ELR (cell line): ENCODE measurements at regions not wholly inside any gene's neighbourhood (a gene's known extent, or its start where the extent isn't known, plus 50 kb on each side); places are given as distances from the start of the nearest gene placed in this dataset.

ENCODE experiments used
- DNase-seq: peaks from one replicate; pipeline ENCODE4 v3.0.0-alpha.2; 2015; ENCODE audit warnings: low read depth

DNA sequence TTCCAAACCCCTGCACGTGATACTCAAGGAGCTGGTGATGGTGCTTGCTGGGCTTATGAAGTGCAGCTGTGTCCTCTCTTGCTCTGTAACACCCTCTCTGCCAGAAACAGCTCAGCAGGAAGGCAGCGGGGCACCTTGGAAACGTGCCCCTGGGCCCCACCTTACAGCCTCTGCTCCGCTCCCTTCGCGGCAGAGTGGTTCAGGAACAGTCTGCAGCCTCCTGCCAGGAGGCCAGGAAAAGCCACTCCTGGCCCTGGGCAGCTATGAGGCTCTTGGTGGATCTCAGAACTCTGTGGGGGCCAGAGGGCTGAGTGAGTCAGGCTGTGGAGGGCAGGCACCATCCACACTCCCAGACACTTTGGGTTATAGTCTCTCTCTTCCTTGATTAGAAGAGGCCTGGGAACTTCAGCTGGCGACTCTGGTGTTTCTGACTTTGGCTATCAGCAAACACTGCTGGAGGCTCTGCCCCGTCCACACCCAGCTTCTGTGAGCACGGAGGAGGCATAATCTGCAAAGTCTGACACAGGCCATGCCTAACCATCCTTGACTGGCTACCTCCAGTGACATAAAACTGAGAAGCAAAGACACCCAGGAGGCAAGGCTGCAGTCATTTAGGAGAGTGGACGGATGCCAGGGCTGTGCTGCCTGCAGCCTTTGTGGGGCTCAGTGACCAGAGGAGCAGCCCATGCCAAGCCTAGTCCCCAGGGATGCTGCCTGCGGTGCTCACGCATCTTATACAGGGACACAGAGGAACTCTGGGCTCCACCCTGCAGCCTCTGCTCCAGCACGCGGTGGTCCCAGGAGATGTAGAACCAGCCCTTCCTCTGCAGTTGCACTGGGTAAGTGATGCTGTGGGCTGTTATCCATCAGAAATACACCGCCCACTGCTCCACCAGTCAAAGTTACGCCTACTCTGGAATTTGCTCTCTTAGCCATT is 65.3 kb downstream of the METRNL start:
- DNase-seq = no peak

- DNase-seq = no peak
Observed at GRCh38 chr17:83145358-83145738, 65.9 kb downstream of the METRNL start.

DNA sequence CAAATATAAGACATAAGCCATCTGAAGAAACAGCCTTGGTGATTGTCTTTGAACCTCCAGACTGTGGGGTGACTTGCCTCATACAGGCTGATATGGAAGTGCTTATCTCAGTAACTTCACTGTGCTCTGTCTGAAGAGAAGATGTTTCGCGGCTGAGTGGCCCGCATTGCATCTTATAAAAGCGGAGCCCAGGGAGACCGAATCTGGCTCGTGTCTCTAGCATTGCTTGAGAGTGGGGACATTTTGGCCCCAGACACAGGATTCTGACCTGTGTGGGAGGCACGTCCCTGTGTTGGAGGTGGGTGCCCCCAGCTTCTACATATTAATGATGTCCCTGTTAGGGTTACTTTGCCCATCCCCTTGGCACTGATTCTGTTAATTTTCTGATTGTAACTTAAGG is 66.4 kb downstream of the METRNL start:
- DNase-seq = no peak

GRCh38 chr17:83146347-83146746 is 66.9 kb downstream of the METRNL start:
- DNase-seq = no peak

DNA sequence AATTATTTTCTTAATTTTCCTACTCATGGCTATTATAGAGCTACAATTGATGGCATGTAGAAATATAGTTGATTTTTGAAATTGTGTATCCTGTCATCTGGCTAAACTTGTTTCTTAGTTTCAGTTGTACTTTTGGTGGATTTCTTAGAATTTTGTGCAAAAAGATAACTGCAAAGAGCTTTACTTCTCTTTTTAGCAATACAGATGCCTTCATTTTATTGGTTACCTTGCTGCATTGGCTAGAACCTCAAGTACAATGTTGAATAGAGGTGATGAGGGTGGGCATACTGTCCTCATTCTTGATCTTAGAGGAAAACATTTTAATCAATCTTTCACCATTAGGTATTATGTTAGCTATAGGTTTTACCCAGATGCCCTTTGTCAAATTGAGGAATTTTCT is 67.9 kb downstream of the METRNL start:
- DNase-seq = no peak

GRCh38 chr17:83148317-83149028 is 69.1 kb downstream of the METRNL start:
- DNase-seq = no peak

- DNase-seq = no peak
Observed at GRCh38 chr17:83149029-83149725, 69.8 kb downstream of the METRNL start.

GRCh38 chr17:83149761-83150251 is 70.4 kb downstream of the METRNL start:
- DNase-seq = peak; percentile 40

- DNase-seq = no peak
Observed at GRCh38 chr17:83150369-83151055, 71.1 kb downstream of the METRNL start.

DNA sequence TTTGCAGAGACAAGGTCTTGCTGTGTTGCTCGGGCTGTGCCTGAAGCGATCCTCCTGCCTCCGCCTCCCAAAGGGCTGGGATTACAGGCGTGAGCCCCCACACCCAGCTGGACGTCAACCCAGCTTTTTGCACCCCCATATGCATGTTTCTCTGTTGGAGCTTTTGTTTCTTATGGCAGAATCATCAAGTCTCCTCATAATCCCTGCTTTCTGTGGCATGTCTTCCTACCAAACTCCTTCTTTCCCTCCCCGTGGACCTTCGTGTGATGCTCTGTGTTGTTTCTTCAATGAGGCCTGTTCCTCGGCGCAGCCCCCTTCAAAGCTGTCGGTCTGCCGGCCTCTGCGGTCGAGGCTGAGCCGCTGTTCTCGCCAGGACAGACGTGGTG is 71.6 kb downstream of the METRNL start:
- no peak for DNase-seq

DNA sequence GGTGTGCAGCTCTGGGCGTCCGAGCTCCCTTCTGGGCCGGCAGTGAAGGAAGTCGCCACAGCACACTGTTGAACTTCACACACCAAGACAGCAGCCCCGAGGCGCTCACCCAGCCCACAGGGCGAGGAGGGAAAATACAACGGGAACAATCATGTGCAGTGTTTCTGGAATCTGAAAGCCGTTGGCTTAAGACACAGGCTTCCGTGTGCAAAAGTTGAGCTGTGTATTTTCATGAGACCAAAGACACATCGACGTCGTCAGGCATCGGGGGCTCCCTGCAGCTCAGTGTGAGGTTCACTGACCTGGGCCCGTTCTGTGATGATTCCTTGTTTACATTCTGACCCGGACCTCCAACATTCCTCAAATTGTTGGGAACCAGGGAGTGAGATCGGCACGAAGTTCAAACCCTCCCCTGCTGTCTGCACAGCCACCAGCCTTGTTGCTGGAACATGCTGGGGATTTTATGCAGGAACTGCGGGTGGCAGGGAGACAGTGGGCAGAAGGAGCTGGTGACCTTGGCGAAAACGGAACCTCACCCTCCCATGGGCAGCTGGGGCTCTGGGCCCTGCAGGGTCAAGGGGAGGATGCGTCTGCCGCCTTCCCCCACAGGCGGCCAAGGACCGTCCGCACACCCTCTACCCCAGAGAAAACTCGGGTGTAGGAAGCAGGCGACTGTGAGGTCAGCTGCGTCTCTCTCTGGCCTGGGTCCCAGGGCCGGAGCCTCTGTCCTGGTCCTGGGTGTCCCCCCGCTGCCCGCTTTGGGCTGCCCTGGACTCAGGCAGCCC is 72.2 kb downstream of the METRNL start:
- DNase-seq = no peak

- DNase-seq = no peak
Observed at GRCh38 chr17:83152227-83152744, 72.9 kb downstream of the METRNL start.

DNA sequence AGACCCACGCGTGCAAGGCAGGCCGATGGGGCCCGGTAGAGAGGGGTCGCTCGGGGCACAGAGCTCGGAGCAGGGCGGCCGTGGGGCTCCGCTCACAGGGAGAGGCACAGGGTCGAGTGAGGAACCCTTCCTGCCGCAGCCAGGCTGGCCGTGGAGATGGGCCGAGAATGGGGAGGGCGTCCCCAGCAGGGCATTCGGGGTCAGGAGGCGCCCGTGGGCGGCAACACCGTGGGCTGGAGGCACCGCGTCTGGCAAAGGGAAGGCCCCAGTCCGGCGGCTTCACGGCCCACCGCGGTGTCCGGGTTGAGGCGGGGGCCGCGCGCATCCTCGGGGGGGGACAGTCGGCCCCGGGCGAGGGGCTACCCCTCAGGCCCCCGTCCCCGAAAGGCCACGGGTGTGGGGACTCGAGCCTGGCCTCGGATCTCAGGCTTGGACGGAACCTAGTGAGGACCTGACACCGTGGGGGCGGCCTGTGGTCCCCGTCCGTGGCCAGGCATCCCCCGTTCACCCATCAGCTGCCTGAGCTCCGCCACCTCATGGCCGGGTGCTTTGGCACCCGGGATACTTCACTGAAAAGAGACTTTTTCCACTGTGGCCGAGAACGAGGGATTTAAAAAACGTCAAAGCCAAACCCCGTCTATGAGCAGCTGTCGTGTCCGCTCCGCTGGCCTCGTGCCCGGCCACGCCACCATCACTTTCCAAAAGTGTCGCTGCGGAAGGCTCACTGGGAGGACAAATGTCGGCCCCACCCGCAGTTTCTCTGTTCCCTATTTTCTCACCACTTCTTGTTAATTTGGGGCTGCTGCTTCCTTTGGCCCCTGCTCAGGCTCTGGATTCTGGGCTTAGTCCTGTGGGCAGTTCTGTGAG is 73.6 kb downstream of the METRNL start:
- no peak for DNase-seq

DNA sequence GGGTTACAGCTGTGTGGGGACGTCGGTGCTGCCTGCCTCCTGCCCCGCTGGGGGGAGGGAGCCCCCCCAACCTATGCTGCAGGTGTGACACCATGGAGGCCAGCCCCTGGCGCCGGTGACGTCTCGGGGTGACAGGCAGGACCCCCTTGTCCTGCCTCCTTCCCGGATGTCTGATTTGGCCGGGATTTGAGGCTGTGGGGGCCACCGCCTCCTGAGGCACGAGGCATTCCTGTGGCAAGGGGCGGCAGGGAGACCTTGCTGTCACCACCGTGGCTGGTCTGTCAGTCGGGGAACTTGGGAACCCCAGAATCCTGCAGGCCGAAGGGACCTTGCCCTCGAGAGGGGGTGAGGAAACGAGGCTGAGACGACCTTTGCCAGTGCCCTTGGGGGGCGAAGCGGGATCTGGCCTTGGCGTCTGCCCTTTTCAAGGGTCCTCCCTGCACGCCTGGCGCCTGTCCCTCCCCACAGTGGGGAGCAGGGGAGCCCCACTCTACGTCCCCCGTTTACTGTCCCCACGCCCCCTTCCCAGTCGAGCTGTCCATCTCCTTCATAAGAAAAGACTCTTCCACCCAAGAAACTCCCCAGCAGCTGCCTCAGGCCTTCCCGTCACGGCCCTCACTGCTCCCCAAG is 74.4 kb downstream of the METRNL start:
- no peak for DNase-seq

- no peak for DNase-seq
Observed at GRCh38 chr17:83154311-83155127, 75.1 kb downstream of the METRNL start.

DNA sequence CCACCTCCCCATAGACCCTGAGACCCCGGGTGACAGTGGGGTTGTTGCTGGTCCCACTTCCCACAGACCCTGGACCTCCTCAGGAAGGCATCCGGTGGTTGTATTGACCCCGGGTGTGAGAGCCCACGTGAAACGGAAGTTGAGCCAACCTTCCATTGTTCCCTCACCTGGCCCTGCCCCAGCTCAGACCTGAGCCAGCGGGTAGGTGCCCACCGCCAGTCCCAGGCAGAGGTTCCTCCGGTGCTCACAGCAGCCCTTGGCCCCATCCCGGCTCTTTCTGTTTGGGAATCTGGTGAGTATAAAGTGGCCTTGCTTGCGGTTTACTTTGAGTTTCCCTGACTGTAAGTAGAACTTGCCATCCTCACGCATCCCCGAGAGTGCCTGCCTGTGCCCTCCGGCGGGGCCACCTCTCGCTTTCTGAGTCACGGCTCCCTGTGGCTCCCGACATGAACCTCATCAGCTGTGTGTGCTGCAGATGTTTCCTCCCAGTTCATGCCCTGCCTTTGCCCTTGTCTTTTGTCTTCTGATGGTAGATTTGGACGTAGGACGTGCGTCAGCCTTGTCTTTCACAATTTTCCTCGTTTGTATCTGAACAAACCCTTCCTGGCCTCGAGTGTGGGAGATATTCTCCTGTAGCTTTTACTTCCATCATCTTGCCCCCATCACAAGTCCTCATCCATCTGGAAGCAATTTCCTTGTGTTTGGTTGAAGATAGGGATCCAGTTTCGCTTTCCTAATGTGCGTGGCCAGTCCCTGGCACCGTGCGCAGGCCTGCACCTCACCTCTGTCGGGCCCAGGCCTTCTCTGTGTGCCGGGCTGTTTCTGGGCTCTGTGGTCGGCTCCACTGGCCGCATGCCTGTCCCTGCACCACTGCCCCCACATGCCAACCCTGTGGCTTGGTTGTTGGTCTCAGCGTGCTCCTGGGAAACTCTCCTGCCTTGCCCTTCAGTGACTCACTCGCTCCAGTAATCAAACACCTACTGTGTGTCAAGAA is 76.0 kb downstream of the METRNL start:
- peak; percentile 95 for DNase-seq

- no peak for DNase-seq
Observed at GRCh38 chr17:83156408-83156807, 77.0 kb downstream of the METRNL start.
